Naive thymus-derived CD4-positive, alpha-beta T cell (primary cell): ENCODE measurements at regions not wholly inside any gene's neighbourhood (a gene's known extent, or its start where the extent isn't known, plus 50 kb on each side); places are given as distances from the start of the nearest gene placed in this dataset.
"Not testable (repeated sequence)": the region's sequence is repeated elsewhere in the genome, so short reads cannot be mapped to it uniquely, and the experiment has no call there.

ENCODE experiments used
- ATAC-seq: fragments of 150-1000 bp; cut with Tn5 transposase; 2 replicates; pipeline ENCODE4 v1.10.0; 2021; ENCODE audit warnings: mild to moderate bottlenecking, moderate library complexity
- CTCF ChIA-PET: fragments of 350-600 bp; sonication (Branson Sonifier 250); formaldehyde crosslinking; loops from one replicate; lab custom pipeline; 2021; ENCODE audit warnings: antibody characterized with exemption; lab: Charles Lee
- POLR2A ChIA-PET: fragments of 350-600 bp; sonication (Branson Sonifier 250); formaldehyde crosslinking; loops from one replicate; lab custom pipeline; 2021; ENCODE audit warnings: antibody characterized with exemption, inconsistent platforms; lab: Charles Lee
- DNase-seq, 9 donors: peaks; one replicate each; pipeline versions ENCODE4 v3.0.0 to v3.0.0-alpha.2; 2020 to 2022; ENCODE audit warnings: mixed read lengths in 1 of 9
- H3K27ac ChIP-seq: one replicate; pipeline ENCODE4 v1.7.0; 2013; ENCODE audit warnings: mild to moderate bottlenecking, low read depth, low read length, moderate library complexity
- H3K27me3 ChIP-seq, 2 donors: one replicate each; pipeline ENCODE4 v1.7.0; 2013; ENCODE audit warnings: low read length in 2 of 2, mild to moderate bottlenecking in 2 of 2, moderate library complexity in 2 of 2; ENCODE audit not compliant: control insufficient read depth in 2 of 2, insufficient read depth in 2 of 2
- H3K36me3 ChIP-seq, 3 experiments: 1 replicate in 2 of 3; 2 replicates in 1 of 3; pipeline ENCODE4 v1.7.0; 2013; ENCODE audit warnings: low read length in 3 of 3, mild to moderate bottlenecking in 3 of 3, moderate library complexity in 1 of 3; ENCODE audit not compliant: insufficient read depth in 3 of 3, control insufficient read depth in 2 of 3
- H3K4me1 ChIP-seq, 2 donors: one replicate each; pipeline ENCODE4 v1.7.0; 2013; ENCODE audit warnings: low read length in 2 of 2, mild to moderate bottlenecking in 2 of 2, moderate library complexity in 1 of 2; ENCODE audit not compliant: control insufficient read depth in 2 of 2, insufficient read depth in 2 of 2
- H3K4me3 ChIP-seq: 2 replicates; pipeline ENCODE4 v1.7.0; 2013; ENCODE audit warnings: mild to moderate bottlenecking, low read length
- H3K9me3 ChIP-seq, 3 experiments: 1 replicate in 2 of 3; 2 replicates in 1 of 3; pipeline ENCODE4 v1.7.0; 2013; ENCODE audit warnings: low read length in 3 of 3; ENCODE audit not compliant: control insufficient read depth in 2 of 3
- H3K27ac Mint-ChIP-seq, 9 donors: one replicate each; pipeline ENCODE4 v1.8.0; 2020 to 2022; ENCODE audit warnings: mixed read lengths in 9 of 9, mild to moderate bottlenecking in 8 of 9, moderate library complexity in 5 of 9, inconsistent platforms in 2 of 9
- H3K27me3 Mint-ChIP-seq, 5 donors: one replicate each; pipeline ENCODE4 v1.8.0; 2021 to 2022; ENCODE audit warnings: mixed read lengths in 5 of 5, mild to moderate bottlenecking in 1 of 5
- H3K36me3 Mint-ChIP-seq, 5 donors: one replicate each; pipeline ENCODE4 v1.8.0; 2020 to 2022; ENCODE audit warnings: mixed read lengths in 5 of 5, mild to moderate bottlenecking in 3 of 5, inconsistent platforms in 1 of 5
- H3K4me1 Mint-ChIP-seq, 7 donors: one replicate each; pipeline ENCODE4 v1.8.0; 2020 to 2022; ENCODE audit warnings: mixed read lengths in 7 of 7, mild to moderate bottlenecking in 3 of 7, inconsistent platforms in 1 of 7
- H3K4me3 Mint-ChIP-seq, 10 donors: one replicate each; pipeline ENCODE4 v1.8.0; 2020 to 2022; ENCODE audit warnings: mild to moderate bottlenecking in 10 of 10, mixed read lengths in 10 of 10, moderate library complexity in 6 of 10, inconsistent platforms in 2 of 10
- H3K9me3 Mint-ChIP-seq, 11 donors: one replicate each; pipeline ENCODE4 v1.8.0; 2020 to 2022; ENCODE audit warnings: mixed read lengths in 11 of 11, mild to moderate bottlenecking in 4 of 11, inconsistent platforms in 1 of 11, moderate library complexity in 1 of 11
- intact Hi-C, 2 donors: fragments of 100-400 bp; cut with micrococcal nuclease; formaldehyde crosslinking; loops; one replicate each; pipeline ENCODE4 v1.15.1; 2023

DNA sequence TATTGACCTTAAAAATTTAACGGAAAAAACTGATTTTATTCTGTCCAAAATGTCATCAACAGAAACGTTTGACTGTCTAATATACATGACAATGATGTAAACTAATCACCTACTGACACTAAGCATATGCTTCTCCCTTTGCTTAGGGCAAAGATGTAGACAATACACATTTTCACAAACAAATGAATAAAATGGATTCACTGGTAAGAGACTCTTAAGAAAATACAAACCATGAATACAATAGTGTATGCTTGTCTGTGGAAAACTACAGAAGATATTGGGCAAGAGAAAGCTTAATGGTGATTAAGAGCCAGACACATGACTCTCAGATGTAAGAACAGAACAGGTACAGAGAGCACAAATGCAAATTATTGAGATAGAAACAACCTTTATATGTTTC is 1248.7 kb downstream of the FSCB start:
- Histone ChIP-seq H3K36me3 (no peaks in the 10 kb centered on the region), H3K4me1 (no peaks in the 10 kb centered on the region), H3K27ac (no peak overlapping the region), H3K9me3 (no peaks in the 10 kb centered on the region), H3K27me3 (no peaks in the 10 kb centered on the region), H3K4me3 (no peak overlapping the region)
- Mint-ChIP-seq H3K27me3 (no peaks in the 10 kb centered on the region), H3K4me3 (no peak overlapping the region), H3K4me1 (no peaks in the 10 kb centered on the region), H3K36me3 (peaks cover 0 to 4% (median 0%) of the 10 kb centered on the region in 5 donors), H3K9me3 (peaks cover 0 to 21% (median 13%) of the 10 kb centered on the region in 11 donors), H3K27ac (no peak overlapping the region)
- ChIA-PET POLR2A (no interaction called here), CTCF (no interaction called here)
- DNase-seq (no peak), ATAC-seq (no peak)
- intact Hi-C loops = no loop called here

DNA sequence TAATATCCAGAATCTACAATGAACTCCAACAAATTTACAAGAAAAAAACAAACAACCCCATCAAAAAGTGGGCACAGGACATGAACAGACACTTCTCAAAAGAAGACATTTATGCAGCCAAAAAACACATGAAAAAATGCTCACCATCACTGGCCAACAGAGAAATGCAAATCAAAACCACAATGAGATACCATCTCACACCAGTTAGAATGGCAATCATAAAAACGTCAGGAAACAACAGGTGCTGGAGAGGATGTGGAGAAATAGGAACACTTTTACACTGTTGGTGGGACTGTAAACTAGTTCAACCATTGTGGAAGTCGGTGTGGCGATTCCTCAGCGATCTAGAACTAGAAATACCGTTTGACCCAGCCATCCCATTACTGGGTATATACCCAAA is 1250.1 kb downstream of the FSCB start:
- POLR2A ChIA-PET, H3K27me3 Mint-ChIP-seq, ATAC-seq, H3K27me3 ChIP-seq, H3K36me3 ChIP-seq, CTCF ChIA-PET, intact Hi-C loops, H3K4me3 ChIP-seq, H3K36me3 Mint-ChIP-seq, H3K9me3 ChIP-seq, H3K27ac Mint-ChIP-seq, H3K4me1 Mint-ChIP-seq, H3K4me1 ChIP-seq, H3K27ac ChIP-seq, H3K4me3 Mint-ChIP-seq, DNase-seq: not testable (repeated sequence)
- H3K9me3 Mint-ChIP-seq = peaks cover 0 to 15% (median 10%) of the 10 kb centered on the region in 11 donors

DNA sequence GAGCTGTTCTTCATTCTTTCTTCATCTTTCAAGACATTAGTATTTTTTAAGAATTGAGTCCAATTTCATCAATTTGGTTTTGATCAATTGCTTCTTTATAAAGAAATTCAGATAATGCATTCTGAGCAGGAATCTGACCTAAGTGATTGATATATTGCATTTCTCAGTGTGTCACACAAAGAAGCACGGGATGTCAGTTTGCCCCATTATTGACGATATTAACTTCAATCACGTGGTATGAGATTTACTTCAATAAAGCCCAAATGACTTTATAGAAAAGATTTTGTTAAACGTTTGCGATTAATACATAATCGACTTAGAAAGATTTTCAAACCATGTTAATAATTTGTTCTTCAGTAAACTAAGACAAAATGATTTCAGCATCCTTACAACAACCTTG is 1254.2 kb downstream of the FSCB start:
- no peak overlapping the region for H3K27ac ChIP-seq
- ATAC-seq = no peak
- Mint-ChIP-seq H3K4me3 (no peak overlapping the region), H3K4me1 (no peaks in the 10 kb centered on the region), H3K36me3 (no peaks in the 10 kb centered on the region), H3K27me3 (no peaks in the 10 kb centered on the region), H3K9me3 (peaks cover 0 to 8% (median 5%) of the 10 kb centered on the region in 11 donors), H3K27ac (no peak overlapping the region)
- H3K36me3 ChIP-seq = no peaks in the 10 kb centered on the region
- intact Hi-C loops = no loop called here
- H3K27me3 ChIP-seq = no peaks in the 10 kb centered on the region
- POLR2A ChIA-PET = no interaction called here
- H3K9me3 ChIP-seq = no peaks in the 10 kb centered on the region
- CTCF ChIA-PET = no interaction called here
- H3K4me3 ChIP-seq = no peak overlapping the region
- H3K4me1 ChIP-seq = no peaks in the 10 kb centered on the region
- DNase-seq = no peak

DNA sequence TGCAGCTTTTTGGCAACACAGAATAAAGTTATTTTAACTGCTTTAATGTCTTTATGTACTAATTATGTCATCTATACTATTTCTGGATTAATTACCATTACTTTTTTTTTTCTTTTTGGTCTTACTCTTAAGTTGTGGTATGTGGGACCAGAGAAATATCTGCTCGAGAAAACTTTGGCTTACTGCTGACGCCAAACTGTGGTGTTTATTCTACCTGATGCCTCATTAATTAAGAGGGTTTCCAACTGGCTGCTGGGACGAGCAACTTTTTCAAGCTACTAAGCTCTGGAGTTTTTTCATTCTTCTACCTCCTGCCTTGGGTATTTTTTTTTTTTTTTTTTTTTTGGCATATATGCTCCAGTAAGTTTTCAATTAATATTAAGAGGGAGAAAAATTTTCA is 1257.5 kb downstream of the FSCB start:
- ChIA-PET POLR2A (no interaction called here), CTCF (no interaction called here)
- DNase-seq (no peak), ATAC-seq (no peak)
- no peaks in the 10 kb centered on the region for H3K27me3 Mint-ChIP-seq
- intact Hi-C loops = no loop called here
- H3K4me3 ChIP-seq = no peak overlapping the region
- H3K9me3 ChIP-seq = no peaks in the 10 kb centered on the region
- no peaks in the 10 kb centered on the region for H3K4me1 Mint-ChIP-seq
- H3K27ac ChIP-seq = no peak overlapping the region
- H3K27me3 ChIP-seq = no peaks in the 10 kb centered on the region
- no peaks in the 10 kb centered on the region for H3K4me1 ChIP-seq
- no peaks in the 10 kb centered on the region for H3K36me3 ChIP-seq
- peaks cover 0 to 18% (median 6%) of the 10 kb centered on the region in 11 donors for H3K9me3 Mint-ChIP-seq
- H3K27ac Mint-ChIP-seq = no peak overlapping the region
- H3K4me3 Mint-ChIP-seq = no peak overlapping the region
- H3K36me3 Mint-ChIP-seq = no peaks in the 10 kb centered on the region

DNA sequence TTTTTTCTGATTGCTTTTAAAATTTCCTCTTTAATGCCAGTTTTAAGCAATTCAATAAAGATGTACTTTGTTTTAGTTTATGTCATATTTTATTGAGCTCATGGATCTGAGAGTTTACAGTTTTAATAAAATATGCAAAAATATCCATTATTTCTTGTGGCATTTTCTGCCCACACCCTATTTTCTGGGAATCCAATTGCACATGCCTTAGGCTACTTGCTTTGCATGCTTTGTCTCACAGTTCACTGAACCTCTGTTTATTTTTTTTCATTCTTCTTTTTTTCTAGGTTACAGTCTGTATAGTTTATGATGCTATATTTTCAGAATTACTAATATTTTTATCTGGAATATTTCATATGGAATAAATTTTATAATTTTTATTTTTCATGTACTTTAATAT is 1258.0 kb downstream of the FSCB start:
- Mint-ChIP-seq H3K4me3 (no peak overlapping the region), H3K9me3 (peaks cover 0 to 18% (median 8%) of the 10 kb centered on the region in 11 donors), H3K4me1 (no peaks in the 10 kb centered on the region), H3K27ac (no peak overlapping the region), H3K27me3 (no peaks in the 10 kb centered on the region), H3K36me3 (no peaks in the 10 kb centered on the region)
- CTCF ChIA-PET = no interaction called here
- H3K27ac ChIP-seq = no peak overlapping the region
- no peaks in the 10 kb centered on the region for H3K27me3 ChIP-seq
- H3K9me3 ChIP-seq = no peaks in the 10 kb centered on the region
- POLR2A ChIA-PET = no interaction called here
- DNase-seq (no peak), ATAC-seq (no peak)
- no peaks in the 10 kb centered on the region for H3K36me3 ChIP-seq
- H3K4me3 ChIP-seq = no peak overlapping the region
- intact Hi-C loops = no loop called here
- no peaks in the 10 kb centered on the region for H3K4me1 ChIP-seq

DNA sequence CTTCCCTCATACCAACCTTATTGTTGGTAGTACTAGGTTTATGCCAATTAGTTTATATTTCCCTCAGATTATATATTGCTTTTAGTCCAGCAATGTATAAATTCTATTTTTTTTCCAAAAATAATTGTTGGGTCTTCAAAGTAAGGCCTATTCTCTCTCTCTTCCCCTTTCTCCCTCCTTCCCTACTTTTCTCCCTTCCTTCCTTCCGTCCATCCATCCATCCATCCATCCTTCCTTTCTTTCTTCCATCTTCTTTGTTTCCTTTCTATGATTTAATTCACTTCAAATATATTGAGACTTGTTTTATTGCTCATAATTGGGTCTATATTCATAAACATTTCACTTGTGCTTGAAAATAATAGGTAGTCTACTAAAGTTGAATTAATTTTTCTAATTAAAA is 1259.2 kb downstream of the FSCB start:
- Mint-ChIP-seq H3K27me3 (no peaks in the 10 kb centered on the region), H3K36me3 (no peaks in the 10 kb centered on the region), H3K4me1 (no peaks in the 10 kb centered on the region), H3K27ac (no peak overlapping the region), H3K9me3 (peaks cover 0 to 18% (median 8%) of the 10 kb centered on the region in 11 donors), H3K4me3 (no peak overlapping the region)
- H3K36me3 ChIP-seq = no peaks in the 10 kb centered on the region
- no peak overlapping the region for H3K4me3 ChIP-seq
- ChIA-PET POLR2A (no interaction called here), CTCF (no interaction called here)
- no peak overlapping the region for H3K27ac ChIP-seq
- ATAC-seq (no peak), DNase-seq (no peak)
- H3K9me3 ChIP-seq = no peaks in the 10 kb centered on the region
- no peaks in the 10 kb centered on the region for H3K4me1 ChIP-seq
- H3K27me3 ChIP-seq = no peaks in the 10 kb centered on the region
- intact Hi-C loops = no loop called here

DNA sequence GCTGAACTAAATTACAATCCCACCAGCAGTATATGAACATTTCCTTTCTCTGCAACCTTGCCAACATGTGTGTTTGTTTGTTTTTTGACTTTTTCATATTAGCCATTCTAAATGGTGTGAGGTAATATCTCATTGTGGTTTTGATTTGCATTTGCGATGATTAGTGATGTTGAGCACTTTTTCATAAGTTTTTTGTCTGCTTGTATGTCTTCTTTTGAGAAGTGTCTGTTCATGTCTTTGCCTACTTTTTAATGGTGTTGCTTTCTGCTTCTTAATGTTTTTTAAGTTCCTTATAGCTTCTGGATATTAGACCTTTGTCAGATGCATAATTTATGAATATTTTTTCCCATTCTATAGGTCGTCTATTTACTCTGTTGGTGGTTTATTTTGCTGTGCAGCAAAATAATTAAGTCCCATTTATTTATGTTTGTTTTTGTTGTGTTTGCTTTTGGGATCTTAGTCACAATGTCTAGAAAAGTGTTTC is 1262.9 kb downstream of the FSCB start:
- Mint-ChIP-seq H3K4me1 (no peaks in the 10 kb centered on the region), H3K27ac (no peak overlapping the region), H3K4me3 (no peak overlapping the region), H3K27me3 (no peaks in the 10 kb centered on the region), H3K9me3 (peaks cover 0 to 27% (median 8%) of the 10 kb centered on the region in 11 donors), H3K36me3 (no peaks in the 10 kb centered on the region)
- POLR2A ChIA-PET = no interaction called here
- CTCF ChIA-PET = no interaction called here
- Histone ChIP-seq H3K27ac (no peak overlapping the region), H3K4me3 (no peak overlapping the region), H3K9me3 (no peaks in the 10 kb centered on the region), H3K4me1 (no peaks in the 10 kb centered on the region), H3K36me3 (no peaks in the 10 kb centered on the region), H3K27me3 (no peaks in the 10 kb centered on the region)
- intact Hi-C loops = no loop called here
- ATAC-seq = no peak
- no peak for DNase-seq
